ENCODE measurements at regions not wholly inside any gene's neighbourhood (a gene's known extent, or its start where the extent isn't known, plus 50 kb on each side); places are given as distances from the start of the nearest gene placed in this dataset.

DNA sequence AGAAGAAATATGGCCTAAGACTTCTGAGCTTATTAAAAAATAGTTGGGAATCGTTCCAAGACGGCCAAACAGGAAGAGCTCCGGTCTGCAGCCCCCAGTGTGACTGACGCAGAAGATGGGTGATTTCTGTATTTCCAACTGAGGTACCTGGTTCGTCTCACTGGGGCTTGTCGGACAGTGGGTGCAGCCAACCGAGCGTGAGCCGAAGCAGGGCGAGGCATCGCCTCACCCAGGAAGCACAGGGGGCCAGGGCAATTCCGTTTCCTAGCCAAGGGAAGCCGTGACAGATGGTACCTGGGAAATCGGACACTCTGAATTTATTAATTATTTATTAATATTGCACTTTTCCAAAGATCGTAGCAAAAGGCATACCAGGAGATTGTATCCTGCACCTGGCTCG is 857.8 kb downstream of the C12orf50 start:
- Histone ChIP-seq H3K4me1 (ENCODE audit: insufficient read depth, low read length, severe bottlenecking) (no peaks in the 10 kb centered on the region), H3K4me3 (ENCODE audit: low read depth, low read length, poor library complexity, severe bottlenecking) (no peak overlapping the region), H3K36me3 (ENCODE audit: insufficient read depth, low read length) (no peaks in the 10 kb centered on the region), H4K20me1 (ENCODE audit: insufficient read depth, low read length) (no peaks in the 10 kb centered on the region), H3K4me2 (ENCODE audit: low read length) (no peak overlapping the region), H3K9me3 (ENCODE audit: low read length) (no peaks in the 10 kb centered on the region), H3K9ac (ENCODE audit: low read length) (no peak overlapping the region), H3F3A (ENCODE audit: insufficient read depth, low read length) (no peaks in the 10 kb centered on the region), H3K27me3 (ENCODE audit: insufficient read depth, low read length) (no peaks in the 10 kb centered on the region), H3K27ac (ENCODE audit: low read depth, low read length, poor library complexity, severe bottlenecking) (no peak overlapping the region), H3K9me2 (ENCODE audit: low read depth, low read length) (no peaks in the 10 kb centered on the region), H3K79me2 (ENCODE audit: insufficient read depth, low read length) (no peaks in the 10 kb centered on the region), H2AFZ (ENCODE audit: low read length) (no peak overlapping the region)
- no peak for TF ChIP-seq CTCF (IDR thresholded peaks at IDR 0.05; ENCODE audit: low read length)
- no peak for TF ChIP-seq EZH2 (IDR thresholded peaks at IDR 0.05; ENCODE audit: borderline replicate concordance, low read length)

- no peak overlapping the region for H2AFZ ChIP-seq (ENCODE audit: low read length)
- H3K4me1 ChIP-seq (ENCODE audit: insufficient read depth, low read length, severe bottlenecking): no peaks in the 10 kb centered on the region
- H3K4me3 ChIP-seq (ENCODE audit: low read depth, low read length, poor library complexity, severe bottlenecking): no peak overlapping the region
- H3K27ac ChIP-seq (ENCODE audit: low read depth, low read length, poor library complexity, severe bottlenecking): no peak overlapping the region
- no peaks in the 10 kb centered on the region for H4K20me1 ChIP-seq (ENCODE audit: insufficient read depth, low read length)
- no peak overlapping the region for H3K9ac ChIP-seq (ENCODE audit: low read length)
- no peaks in the 10 kb centered on the region for H3K36me3 ChIP-seq (ENCODE audit: insufficient read depth, low read length)
- H3K4me2 ChIP-seq (ENCODE audit: low read length): no peak overlapping the region
- TF ChIP-seq CTCF (IDR thresholded peaks at IDR 0.05; ENCODE audit: low read length) (no peak), EZH2 (IDR thresholded peaks at IDR 0.05; ENCODE audit: borderline replicate concordance, low read length) (no peak)
- H3K9me2 ChIP-seq (ENCODE audit: low read depth, low read length): no peaks in the 10 kb centered on the region
- no peaks in the 10 kb centered on the region for H3F3A ChIP-seq (ENCODE audit: insufficient read depth, low read length)
- no peaks in the 10 kb centered on the region for H3K27me3 ChIP-seq (ENCODE audit: insufficient read depth, low read length)
- H3K79me2 ChIP-seq (ENCODE audit: insufficient read depth, low read length): no peaks in the 10 kb centered on the region
- peaks cover 5% of the 10 kb centered on the region; the same call in 1 of the 2 replicates for H3K9me3 ChIP-seq (ENCODE audit: low read length)
Measured at GRCh38 chr12:87169010-87169409, 860.2 kb downstream of the C12orf50 start.

DNA sequence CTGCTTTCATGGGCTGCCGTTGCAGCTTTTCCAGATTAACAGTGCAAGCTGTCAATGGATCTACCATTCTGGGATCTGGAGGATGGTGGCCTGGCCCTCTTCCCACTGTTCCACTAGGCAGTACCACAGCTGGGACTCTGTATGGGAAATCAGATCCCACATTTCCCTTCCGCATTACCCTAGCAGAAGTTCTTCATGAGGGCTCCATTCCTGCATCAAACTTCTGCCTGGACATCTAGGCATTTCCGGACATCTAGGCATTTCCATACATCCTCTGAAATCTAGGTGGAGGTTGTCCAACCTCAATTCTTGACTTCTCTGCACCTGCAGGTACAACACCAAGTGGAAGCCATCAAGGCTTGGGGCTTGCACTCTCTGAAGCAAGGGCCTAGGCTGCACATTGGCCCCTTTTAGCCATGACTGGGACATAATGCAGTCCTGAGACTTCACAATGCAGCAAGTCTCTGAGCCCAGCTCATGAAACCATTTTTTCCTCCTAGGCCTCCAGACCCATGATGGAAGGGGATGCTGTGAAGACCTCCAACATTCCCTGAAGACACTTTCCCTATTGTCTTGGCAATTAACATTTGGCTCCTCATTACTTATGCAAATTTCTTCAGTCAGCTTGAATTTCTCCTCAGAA is 863.3 kb downstream of the C12orf50 start:
- TF ChIP-seq CTCF (IDR thresholded peaks at IDR 0.05; ENCODE audit: low read length) (no peak), EZH2 (IDR thresholded peaks at IDR 0.05; ENCODE audit: borderline replicate concordance, low read length) (no peak)
- H2AFZ ChIP-seq (ENCODE audit: low read length): no peak overlapping the region
- H4K20me1 ChIP-seq (ENCODE audit: insufficient read depth, low read length): no peaks in the 10 kb centered on the region
- no peak overlapping the region for H3K27ac ChIP-seq (ENCODE audit: low read depth, low read length, poor library complexity, severe bottlenecking)
- H3K4me3 ChIP-seq (ENCODE audit: low read depth, low read length, poor library complexity, severe bottlenecking): no peak overlapping the region
- H3K9me2 ChIP-seq (ENCODE audit: low read depth, low read length): no peaks in the 10 kb centered on the region
- H3K4me2 ChIP-seq (ENCODE audit: low read length): no peak overlapping the region
- H3K4me1 ChIP-seq (ENCODE audit: insufficient read depth, low read length, severe bottlenecking): no peaks in the 10 kb centered on the region
- H3K9ac ChIP-seq (ENCODE audit: low read length): no peak overlapping the region
- no peaks in the 10 kb centered on the region for H3K27me3 ChIP-seq (ENCODE audit: insufficient read depth, low read length)
- H3K9me3 ChIP-seq (ENCODE audit: low read length): peaks cover 5% of the 10 kb centered on the region; the same call in 1 of the 2 replicates
- no peaks in the 10 kb centered on the region for H3F3A ChIP-seq (ENCODE audit: insufficient read depth, low read length)
- H3K36me3 ChIP-seq (ENCODE audit: insufficient read depth, low read length): no peaks in the 10 kb centered on the region
- H3K79me2 ChIP-seq (ENCODE audit: insufficient read depth, low read length): no peaks in the 10 kb centered on the region

Data from OCI-LY1 (cell line).